Activated naive CD4-positive, alpha-beta T cell treated with anti-CD3 and anti-CD28 coated beads, Interleukin-2, amount 50 U/mL, for 72 hours (primary cell): ENCODE measurements at regions not wholly inside any gene's neighbourhood (a gene's known extent, or its start where the extent isn't known, plus 50 kb on each side); places are given as distances from the start of the nearest gene placed in this dataset.

ENCODE experiments used
- ATAC-seq, 2 donors: fragments of 150-1000 bp; cut with Tn5 transposase; 2 replicates each; pipeline ENCODE4 v1.10.0; 2021; ENCODE audit warnings: mild to moderate bottlenecking in 2 of 2, moderate library complexity in 2 of 2
- DNase-seq, 2 donors: peaks; one replicate each; pipeline ENCODE4 v3.0.0; 2021 to 2022; ENCODE audit warnings: low spot score in 2 of 2
- H3K27ac Mint-ChIP-seq, 2 donors: one replicate each; pipeline ENCODE4 v1.8.0; 2022; ENCODE audit warnings: mild to moderate bottlenecking in 2 of 2, mixed read lengths in 2 of 2
- H3K36me3 Mint-ChIP-seq, 2 donors: one replicate each; pipeline ENCODE4 v1.8.0; 2022; ENCODE audit warnings: mixed read lengths in 2 of 2
- H3K9me3 Mint-ChIP-seq, 2 donors: one replicate each; pipeline ENCODE4 v1.8.0; 2022; ENCODE audit warnings: mixed read lengths in 2 of 2

DNA sequence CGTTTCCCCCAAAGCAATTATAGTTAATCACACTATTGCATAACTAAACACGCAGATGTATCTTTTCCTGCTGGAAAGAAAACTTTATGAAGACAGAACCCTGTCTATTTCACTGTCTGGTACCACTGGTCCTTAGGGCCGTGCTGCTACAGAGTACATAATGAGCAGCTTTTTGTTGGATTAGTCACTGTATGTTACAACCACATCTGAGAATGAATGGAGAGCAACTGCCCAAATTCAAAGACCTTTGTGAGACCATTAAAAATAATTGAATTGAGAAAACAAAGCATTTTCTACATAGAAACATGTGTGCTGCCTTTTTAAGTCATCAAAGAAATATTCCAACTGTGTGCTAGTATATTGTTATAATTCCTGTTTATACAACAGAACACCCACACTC, 111.3 kb upstream of the SORCS1 start:
- DNase-seq: no peak
- Mint-ChIP-seq H3K27ac (no peak overlapping the region), H3K9me3 (peaks cover 4 to 24% of the 10 kb centered on the region in 2 donors), H3K36me3 (peaks cover 0 to 6% of the 10 kb centered on the region in 2 donors)
- no peak for ATAC-seq

DNA sequence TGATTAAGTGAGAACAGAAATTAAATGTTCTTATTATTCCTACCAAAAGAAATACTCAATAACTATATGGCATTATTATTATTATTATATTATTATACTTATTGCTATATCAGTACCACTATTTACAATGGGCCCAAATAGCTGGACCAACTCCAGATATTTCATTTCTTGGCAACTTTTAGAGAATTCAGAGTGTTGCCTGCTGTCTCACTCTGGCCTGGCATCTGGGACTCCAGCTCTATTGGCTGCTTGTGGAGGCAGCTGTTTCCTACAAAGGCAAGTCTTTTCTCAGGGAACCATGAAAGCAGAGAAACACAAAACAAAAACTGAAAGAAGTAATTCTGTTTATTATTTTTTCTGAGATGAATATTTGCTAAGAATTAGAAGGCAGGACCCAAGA, 105.1 kb upstream of the SORCS1 start:
- Mint-ChIP-seq H3K9me3 (peaks cover 26 to 37% of the 10 kb centered on the region in 2 donors), H3K27ac (no peak overlapping the region), H3K36me3 (no peaks in the 10 kb centered on the region)
- DNase-seq (no peak), ATAC-seq (no peak)

DNA sequence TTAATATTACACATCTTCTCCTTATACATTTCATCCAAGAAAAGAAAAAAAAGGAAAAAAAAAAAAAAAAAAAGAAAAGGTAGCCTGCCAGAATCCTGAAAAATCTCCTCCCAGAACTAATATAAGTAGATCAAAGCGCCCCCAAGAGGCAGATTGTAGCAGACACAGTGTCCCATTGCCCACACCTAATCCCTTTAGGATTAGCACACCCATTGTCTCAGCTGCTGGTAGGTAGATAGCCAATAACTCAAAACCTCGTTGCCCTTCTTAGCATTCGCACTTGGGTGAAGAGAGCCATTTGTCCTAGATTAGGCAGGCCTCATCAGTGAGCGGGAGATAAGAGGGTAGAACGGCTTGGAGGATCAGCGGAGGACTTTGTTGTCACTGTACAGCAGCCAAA, 100.2 kb upstream of the SORCS1 start:
- H3K36me3 Mint-ChIP-seq: no peaks in the 10 kb centered on the region

DNA sequence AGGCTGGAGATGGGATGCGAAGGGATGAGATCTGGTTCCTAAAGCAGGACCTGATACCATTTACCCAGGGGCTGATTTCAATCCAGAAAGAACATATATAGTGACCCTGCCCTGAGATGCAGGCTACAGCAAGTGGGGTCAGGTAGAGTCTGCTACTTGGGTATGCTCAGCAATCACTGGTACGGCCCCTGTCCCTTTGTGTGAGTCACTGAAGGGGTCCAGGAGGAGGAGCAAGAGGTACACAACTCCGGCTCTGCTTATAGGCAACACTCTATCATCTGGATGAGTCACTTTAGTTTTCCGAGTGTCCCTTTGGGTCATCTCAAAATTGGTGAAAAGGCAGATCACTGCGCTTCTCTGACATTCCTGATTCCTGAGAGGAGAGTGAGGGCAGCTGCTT, 79.6 kb upstream of the SORCS1 start:
- H3K9me3 Mint-ChIP-seq: peaks cover 0 to 1% of the 10 kb centered on the region in 2 donors

More for the DNA sequence above, 100.2 kb upstream of the SORCS1 start:
- Mint-ChIP-seq H3K27ac (no peak overlapping the region), H3K9me3 (peaks cover 26 to 44% of the 10 kb centered on the region in 2 donors)
- DNase-seq: no peak
- ATAC-seq: no peak

DNA sequence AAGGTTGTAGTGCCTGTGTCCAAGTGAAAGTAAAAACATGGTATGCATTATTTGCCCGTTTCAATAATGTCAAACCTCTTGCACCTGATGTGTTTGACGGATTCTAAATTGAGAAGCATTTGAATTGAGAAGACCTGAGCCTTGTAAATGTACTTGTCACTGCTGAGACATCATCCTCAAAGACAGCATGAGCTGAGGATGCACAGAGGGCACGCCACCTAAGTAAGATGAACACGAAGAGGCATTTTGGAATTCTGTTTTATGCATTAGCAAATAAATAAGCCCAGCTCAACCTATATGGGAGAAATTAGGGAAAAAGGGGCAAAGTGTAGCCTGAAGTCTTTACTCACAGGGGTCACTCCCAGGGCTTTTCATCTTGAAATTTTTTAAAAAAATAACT, 73.8 kb upstream of the SORCS1 start:
- peaks cover 8 to 9% of the 10 kb centered on the region in 2 donors for H3K9me3 Mint-ChIP-seq
- no peaks in the 10 kb centered on the region for H3K36me3 Mint-ChIP-seq
- no peak for DNase-seq
- ATAC-seq: no peak
- H3K27ac Mint-ChIP-seq: no peak overlapping the region

More for the DNA sequence above, 79.6 kb upstream of the SORCS1 start:
- Mint-ChIP-seq H3K27ac (no peak overlapping the region), H3K36me3 (no peaks in the 10 kb centered on the region)
- no peak for DNase-seq
- ATAC-seq: no peak

DNA sequence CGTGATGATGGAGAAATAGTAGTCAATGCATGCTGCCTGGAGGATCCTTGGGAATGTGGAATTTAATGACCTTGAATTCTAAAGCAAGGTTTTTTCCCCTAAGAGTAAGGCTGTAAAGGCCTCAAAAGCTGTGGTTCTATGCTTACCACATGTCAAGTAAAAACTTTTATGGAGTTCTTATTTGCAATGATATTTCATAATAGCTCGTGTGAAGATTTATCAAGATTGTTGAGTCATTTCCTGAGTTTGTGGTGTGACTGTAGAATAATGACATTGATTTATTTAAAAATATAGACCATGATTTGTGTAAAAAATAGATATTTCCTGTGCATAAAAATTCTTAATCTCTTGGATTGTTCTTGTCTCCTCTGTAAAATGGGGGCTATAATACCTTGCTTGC, 67.5 kb upstream of the SORCS1 start:
- DNase-seq (no peak), ATAC-seq (no peak)
- H3K36me3 Mint-ChIP-seq: no peaks in the 10 kb centered on the region
- H3K9me3 Mint-ChIP-seq: peaks cover 20 to 22% of the 10 kb centered on the region in 2 donors
- H3K27ac Mint-ChIP-seq: no peak overlapping the region

DNA sequence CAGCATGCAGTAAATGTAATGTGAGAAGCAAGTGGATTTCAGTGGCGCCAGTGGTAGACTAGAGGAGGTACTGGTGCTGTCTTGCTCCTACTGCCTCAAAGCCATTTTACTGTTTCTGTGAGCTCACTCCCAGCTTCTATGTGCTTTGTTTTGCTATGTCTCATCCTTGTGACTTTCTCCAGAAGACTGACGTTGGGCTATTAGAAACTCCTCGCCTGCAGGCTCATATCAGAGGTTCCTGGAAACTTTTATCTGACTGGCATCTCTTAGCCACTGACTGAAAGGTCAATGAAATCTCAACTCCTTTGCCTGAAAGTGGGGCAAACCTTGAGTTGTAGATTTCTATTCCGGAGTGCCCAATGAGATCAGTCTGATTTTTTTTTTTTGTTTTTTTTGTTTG, 66.4 kb upstream of the SORCS1 start:
- no peaks in the 10 kb centered on the region for H3K36me3 Mint-ChIP-seq
- peaks cover 17 to 19% of the 10 kb centered on the region in 2 donors for H3K9me3 Mint-ChIP-seq
- no peak overlapping the region for H3K27ac Mint-ChIP-seq
- DNase-seq (no peak), ATAC-seq (no peak)

DNA sequence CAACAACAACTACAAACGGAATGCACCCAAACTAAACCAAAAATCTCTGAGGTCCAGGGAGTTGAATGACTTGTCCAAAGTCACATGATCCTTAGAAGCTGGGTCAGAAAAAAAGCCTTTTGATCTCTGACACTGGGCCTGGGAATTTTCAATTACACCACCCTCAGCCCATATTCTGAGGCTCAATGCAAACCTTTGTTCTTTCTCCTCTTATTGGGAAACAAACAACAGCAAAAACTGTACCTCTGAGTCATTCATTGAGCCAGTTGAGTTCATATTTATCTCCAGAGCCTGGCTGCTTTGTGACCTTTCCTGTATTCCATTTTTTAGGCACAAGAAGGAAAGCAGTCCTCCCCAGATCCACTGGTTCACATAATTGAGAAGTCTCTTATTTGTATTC, 51.2 kb upstream of the SORCS1 start:
- peaks cover 10 to 28% of the 10 kb centered on the region in 2 donors for H3K9me3 Mint-ChIP-seq
- no peak overlapping the region for H3K27ac Mint-ChIP-seq
- peaks cover 0 to 10% of the 10 kb centered on the region in 2 donors for H3K36me3 Mint-ChIP-seq
- ATAC-seq (no peak), DNase-seq (no peak)
